HG02798 (cell line): ENCODE measurements at regions not wholly inside any gene's neighbourhood (a gene's known extent, or its start where the extent isn't known, plus 50 kb on each side); places are given as distances from the start of the nearest gene placed in this dataset.

Experiments used
- ATAC-seq: cut with Tn5 transposase; IDR thresholded peaks from one replicate; pipeline ENCODE4 v1.9.1; 2021; ENCODE audit warnings: mild to moderate bottlenecking; ENCODE audit not compliant: unreplicated experiment, poor library complexity

DNA sequence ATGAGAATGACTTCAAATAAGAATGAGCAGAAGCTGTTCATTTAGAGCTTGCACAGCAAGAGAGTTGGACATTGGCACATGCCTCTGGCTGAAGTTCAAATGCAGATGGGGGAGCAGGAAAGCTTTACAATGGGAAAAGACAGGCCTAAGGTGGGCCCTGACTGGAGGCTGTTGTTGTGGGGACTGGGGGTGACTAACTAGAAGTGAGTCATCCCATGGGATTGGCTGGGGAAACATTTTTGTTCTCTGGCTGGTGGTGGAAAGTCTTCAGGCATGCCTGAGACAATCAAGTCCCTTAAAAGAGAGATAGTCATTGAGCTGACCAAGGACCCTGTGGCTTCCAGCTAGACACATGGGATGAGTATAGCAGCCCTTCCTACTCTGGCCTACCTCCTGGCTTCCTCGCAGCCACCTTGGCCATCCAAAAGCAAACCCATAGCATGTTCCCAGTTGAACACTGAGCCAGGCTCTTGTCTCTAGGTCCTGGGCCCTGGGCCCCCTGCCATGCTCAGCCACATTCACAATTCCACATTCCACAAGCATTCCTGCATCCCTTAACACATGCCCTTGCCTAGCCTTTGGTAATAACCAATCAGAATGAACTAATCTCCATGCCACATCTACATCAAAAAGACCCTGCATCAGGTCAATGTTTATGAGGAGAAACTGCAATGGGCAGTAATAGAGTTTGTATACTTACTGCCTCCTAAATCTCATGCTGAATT lies 873.4 kb downstream of the NLGN4Y start:
- ATAC-seq: no peak

DNA sequence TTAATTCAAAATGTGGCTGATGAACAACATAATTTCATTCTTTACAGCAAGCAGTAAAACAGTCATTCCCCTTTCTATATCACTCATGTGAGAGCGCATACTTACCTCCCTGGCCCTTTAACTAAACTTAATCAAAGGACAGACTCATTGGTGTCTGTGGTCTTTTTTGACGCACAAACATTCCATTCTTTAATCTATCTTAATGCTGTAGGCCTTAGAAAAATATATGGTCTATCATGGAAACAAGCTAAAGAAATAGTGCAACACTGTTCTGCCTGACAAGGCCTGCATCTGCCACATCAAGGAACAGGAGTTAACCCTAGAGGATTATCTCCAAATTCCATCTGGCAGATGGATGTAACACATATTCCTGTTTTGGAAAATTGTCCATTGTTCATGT lies 878.1 kb downstream of the NLGN4Y start:
- ATAC-seq: no peak

- no peak for ATAC-seq
These were observed 880.2 kb downstream of the NLGN4Y start for GRCh38 chrY:15404551-15404950.

DNA sequence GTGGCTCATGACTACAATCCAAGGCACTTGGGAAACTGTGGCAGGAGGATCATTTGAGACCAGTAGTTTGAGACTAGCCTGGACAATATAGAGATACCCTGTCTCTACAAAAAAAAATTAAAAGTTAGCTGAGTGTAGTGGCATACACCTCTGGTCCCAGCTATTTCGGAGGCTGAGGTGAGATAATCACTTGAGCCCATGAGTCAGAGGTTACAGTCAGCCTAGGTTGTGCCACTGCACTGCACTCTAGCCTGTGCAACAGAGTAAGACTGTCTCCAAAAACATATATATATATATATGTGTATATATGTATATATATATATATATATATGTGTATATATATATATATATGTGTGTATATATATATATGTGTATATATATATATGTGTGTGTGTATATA lies 890.8 kb downstream of the NLGN4Y start:
- no peak for ATAC-seq

GRCh38 chrY:15418613-15419012 lies 894.3 kb downstream of the NLGN4Y start:
- no peak for ATAC-seq

- peak; percentile 76 for ATAC-seq
These were observed 900.4 kb downstream of the NLGN4Y start for GRCh38 chrY:15424665-15425132.

DNA sequence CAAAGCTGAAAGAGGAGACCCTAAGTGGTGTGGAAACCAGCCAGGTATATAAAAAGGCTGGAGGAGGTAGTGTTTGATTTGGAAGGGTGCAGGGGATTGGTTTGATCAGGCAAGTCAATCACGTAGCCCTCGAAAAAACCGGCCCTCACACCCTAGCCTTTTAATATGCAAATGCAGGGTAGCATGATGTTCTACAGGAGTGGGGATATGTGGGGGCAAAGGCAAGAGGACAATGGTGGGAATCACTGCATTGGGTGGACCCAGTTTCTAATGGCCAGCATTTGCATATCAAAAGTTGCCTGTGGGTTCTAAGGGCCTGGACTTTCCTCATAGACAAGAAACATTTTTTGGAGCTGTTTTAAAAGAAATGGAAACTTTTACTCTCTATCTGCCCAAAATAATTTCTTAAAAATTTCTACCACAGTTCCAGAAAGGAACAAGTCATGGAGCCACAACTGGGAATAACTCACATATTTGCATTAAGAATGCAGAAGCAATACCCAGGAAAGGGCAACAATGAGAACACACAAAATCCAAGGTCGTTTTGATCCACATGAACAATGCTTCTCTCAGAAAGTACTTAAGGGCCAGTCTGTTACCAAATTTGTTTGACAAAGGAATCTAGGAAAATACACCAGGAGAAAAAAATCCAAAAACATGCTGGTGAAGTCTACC lies 915.8 kb downstream of the NLGN4Y start:
- no peak for ATAC-seq

DNA sequence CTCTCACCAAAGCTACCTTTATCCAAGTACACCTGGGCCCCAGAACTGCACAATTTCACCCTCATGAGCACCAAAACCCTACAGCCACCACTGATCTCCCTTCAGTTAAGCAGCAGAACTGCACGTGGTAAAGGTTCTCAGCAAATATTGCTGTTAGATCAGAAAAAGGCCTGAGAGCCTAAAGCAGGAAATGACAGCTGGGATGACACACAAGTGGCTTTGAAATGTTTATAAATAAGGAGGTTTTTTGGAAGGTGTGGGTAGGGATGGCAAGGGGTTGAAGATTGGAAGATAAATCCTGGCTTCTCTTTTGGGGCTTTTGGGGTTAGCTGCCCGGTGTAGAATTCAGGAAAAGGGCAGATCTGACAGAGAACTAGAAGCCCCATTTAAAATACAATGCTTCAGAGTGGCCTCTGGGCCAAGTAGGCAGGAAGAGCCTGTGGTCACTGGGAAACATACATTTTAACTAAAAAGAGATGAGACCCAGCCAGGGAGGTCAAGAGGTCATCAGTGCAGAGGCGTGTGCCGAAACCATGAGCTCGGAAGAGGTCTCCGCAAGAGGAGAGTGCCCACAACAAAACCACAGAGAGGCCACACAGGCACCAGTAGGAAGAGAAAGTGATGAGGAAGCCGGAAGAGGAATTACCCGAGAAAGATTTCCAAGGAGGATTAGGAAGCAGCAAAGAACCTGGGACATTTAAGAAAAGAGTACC lies 916.5 kb downstream of the NLGN4Y start:
- no peak for ATAC-seq

DNA sequence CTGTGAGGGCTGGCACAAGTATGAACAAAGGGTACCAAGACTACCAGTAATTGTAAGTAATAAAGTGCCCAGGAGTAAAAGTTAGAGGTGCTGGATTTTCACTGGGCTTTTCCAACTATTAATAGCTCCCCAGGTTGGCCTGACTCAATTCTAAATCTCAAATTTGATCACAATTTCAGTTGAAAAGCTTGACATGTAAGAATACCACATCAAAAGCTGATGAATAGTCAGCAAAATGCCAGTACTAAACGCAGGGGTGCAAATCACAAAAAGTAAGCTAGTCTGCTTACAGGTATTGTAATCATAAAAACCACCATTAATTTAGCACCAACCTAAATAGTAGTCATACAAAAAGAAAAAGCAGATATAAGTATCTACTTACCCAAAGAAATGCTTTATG lies 917.5 kb downstream of the NLGN4Y start:
- ATAC-seq: no peak

- ATAC-seq: no peak
These were observed 921.5 kb downstream of the NLGN4Y start for GRCh38 chrY:15445871-15446270.

- no peak for ATAC-seq
These were observed 922.5 kb downstream of the NLGN4Y start for GRCh38 chrY:15446861-15447260.

- ATAC-seq: no peak
These were observed 923.6 kb downstream of the NLGN4Y start for GRCh38 chrY:15447959-15448358.

DNA sequence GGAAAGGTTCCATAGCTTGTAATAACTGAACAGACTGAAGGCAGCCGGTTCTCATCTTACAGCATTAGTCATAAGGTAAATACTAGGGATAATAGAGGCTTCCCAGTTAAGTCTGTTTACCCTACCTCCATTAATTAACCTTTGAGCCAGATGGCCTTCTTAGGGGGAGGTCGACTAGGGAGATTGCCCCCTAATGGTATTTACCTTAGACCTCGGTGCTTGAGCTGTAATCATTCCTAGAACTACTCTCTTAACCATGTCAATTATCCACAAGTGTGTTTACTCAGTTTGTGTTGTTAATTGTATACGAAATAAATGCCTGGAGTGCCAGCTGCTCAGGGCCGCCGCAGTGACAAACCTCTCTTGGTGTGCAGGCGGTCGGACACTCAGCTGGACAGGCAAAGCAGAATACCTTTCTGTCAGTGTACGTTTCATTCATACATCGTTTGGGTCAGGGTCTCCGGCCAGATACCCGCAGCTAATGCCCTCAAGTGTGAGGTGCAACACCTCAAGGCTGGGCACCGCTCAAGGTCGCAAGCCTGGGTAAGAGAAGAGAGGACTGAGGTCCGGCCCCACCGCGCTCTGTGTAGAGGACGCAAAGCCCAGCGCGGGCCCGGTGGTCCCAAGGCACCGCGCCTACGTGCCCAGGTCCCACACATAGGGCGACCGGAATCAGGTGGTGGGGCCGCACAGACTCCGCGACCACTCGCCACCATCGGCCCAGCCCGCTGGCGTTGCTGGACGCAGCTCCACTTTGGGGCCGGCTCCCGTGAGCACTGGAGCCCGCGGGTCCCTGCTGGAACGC lies 931.0 kb downstream of the NLGN4Y start:
- no peak for ATAC-seq

DNA sequence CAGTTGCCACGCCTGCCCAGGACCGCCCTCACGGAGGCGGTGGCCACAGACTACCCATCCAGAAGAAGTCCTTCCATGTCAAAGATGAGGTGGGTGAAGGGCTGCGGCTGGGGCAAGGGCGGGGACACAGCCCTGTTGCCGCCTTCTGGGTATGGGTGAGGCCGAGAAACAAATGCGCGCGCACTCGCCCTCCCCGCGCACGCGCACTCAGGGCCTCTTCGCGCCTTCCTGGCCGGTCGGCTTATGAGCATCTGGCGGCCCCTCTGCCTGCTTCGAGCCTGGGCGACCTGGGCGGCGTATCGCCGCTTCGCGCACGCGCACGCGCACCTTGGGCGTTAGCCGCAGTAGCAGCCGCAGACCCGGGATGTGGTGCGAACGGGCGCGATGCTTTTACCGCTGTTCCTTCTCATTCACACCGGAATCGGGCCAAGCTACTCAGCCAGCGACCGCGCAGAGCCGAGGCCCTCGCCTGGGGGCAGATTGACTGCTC lies 931.7 kb downstream of the NLGN4Y start:
- peak; percentile 90 for ATAC-seq

DNA sequence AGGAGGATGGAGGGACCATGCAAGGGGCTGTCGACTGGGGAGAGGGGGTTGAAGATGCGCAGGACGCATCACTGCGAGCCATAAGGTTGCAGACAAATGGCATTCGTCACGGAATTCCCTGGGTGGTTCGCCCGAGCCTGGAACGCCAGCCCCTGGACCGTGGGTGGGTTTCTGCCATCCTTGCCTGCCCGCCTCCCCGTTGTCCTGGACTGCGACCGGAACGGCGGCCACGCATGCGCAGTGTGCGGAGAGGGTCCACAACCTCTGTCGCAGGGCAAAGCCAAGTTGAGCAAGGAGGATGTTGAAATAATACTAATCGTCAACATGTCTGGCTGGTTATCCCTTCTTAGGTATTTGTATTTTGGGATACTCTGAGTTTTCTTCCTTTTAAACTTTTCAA lies 932.2 kb downstream of the NLGN4Y start:
- no peak for ATAC-seq

- ATAC-seq: no peak
These were observed 933.4 kb downstream of the NLGN4Y start for GRCh38 chrY:15457682-15458081.

DNA sequence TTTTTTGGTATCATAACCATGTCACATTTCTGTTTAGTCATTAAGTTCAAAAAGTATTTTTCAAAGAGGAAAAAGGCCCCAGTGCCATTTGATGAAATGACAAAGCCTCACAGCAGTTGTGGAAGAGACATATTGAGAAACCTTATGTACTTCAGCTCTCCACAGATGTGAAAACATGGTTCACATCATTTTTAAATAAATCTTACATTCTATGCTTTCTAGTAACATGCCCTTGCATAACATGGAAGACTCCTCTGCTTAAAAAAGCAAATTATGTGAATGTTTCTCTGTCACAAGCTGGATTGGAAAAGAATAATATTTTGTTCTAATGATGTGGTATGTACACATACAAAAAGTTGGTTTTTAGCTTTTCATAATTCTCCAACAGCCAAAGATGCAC lies 934.1 kb downstream of the NLGN4Y start:
- ATAC-seq: no peak

DNA sequence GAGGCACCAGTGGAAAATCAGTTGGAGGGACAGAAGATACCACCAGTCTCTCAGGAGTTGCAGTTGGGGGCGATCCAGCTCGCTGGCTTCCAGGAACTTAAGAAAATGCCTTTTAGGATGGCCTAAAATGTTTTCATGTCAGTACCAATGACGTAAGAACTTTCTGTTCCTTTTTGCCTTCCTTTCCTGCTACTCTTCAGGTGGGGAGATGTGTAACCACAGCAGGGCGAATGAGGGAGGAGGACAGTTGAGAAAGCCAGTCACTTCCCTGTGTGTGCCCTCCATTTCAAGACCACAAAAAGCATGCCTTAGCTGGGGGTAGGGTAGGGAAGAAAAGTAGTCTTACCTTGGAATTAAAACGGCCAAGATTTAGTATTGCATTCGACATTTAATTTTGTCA lies 941.6 kb downstream of the NLGN4Y start:
- ATAC-seq: no peak

DNA sequence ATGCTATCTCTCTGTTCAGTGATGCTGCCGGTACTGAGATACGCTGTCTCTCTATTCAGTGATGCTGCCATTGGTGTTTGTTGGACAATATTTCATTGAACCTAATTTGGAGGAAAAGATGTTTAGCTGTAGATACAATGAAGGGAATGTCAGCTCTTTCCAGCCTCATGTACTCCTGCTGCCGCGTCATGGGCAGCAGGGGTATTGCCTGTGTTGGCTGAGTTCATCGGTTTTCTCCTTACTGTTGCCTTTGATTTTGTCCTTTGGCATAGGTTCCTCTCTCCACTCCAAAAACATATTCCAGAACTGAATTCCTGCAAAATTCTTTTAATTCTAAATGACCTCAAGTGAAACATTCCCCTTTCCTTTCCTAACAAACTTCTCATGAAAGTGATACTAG lies 942.6 kb downstream of the NLGN4Y start:
- ATAC-seq: no peak

GRCh38 chrY:15468091-15468490 lies 943.8 kb downstream of the NLGN4Y start:
- no peak for ATAC-seq
